A549 (cell line): ENCODE measurements at regions not wholly inside any gene's neighbourhood (a gene's known extent, or its start where the extent isn't known, plus 50 kb on each side); places are given as distances from the start of the nearest gene placed in this dataset.

Source experiments
- ATAC-seq, 2 experiments: fragments of 200-7000 bp in 1 of 2; fragments of >200 bp in 1 of 2; cut with Nextera tagmentation in 1 of 2; cut with Tn5 transposase in 1 of 2; 3 replicates each; pipeline versions ENCODE4 v1.8.0 to v1.9.1; 2018 to 2020; ENCODE audit warnings: mild to moderate bottlenecking in 1 of 2, moderate library complexity in 1 of 2
- CTCF ChIA-PET: fragments of 300-600 bp; sonication (Branson Sonifier 250); formaldehyde crosslinking; extraction: SDS; loops from one replicate; lab custom pipeline; 2021; ENCODE audit warnings: antibody characterized with exemption, inconsistent platforms; lab: Yijun Ruan, JAX
- POLR2A ChIA-PET: fragments of 350-600 bp; formaldehyde crosslinking; extraction: SDS; loops from one replicate; lab custom pipeline; 2021; ENCODE audit warnings: antibody characterized with exemption, inconsistent platforms; lab: Yijun Ruan, JAX
- DNase-seq, 2 experiments: peaks; one replicate each; pipeline versions ENCODE4 v3.0.0 to v3.0.0-alpha.2; 2011 to 2016; ENCODE audit warnings: low read depth in 1 of 2, low spot score in 1 of 2
- FAIRE-seq: peaks from 2 replicates; lab custom pipeline; 2011; peaks lifted over from hg19 to GRCh38; lab: Jason Lieb, UNC
- H3K27ac ChIP-seq, 2 experiments: fragments of >200 bp; sonication (Bioruptor Twin); formaldehyde crosslinking; 3 replicates each; pipeline ENCODE4 v1.5.1; 2016 to 2017
- H3K4me1 ChIP-seq: fragments of >200 bp; sonication (Bioruptor Twin); formaldehyde crosslinking; 3 replicates; pipeline ENCODE4 v1.6.1; 2016
- H3K4me2 ChIP-seq: fragments of >200 bp; sonication (Bioruptor Twin); formaldehyde crosslinking; 3 replicates; pipeline ENCODE4 v1.6.1; 2016
- H3K4me3 ChIP-seq: fragments of >200 bp; sonication (Bioruptor Twin); formaldehyde crosslinking; 3 replicates; pipeline ENCODE4 v1.5.1; 2016
- H3K9me3 ChIP-seq: fragments of >200 bp; sonication (Bioruptor Twin); formaldehyde crosslinking; 3 replicates; pipeline ENCODE4 v1.6.1; 2016
- ATOH8 ChIP-seq: fragments of 250-450 bp; sonication (Bioruptor Pico); IDR thresholded peaks from 2 replicates; pipeline ENCODE4 v1.5.0; 2020; ENCODE audit warnings: low read depth, mild to moderate bottlenecking, moderate library complexity
- CBX8 ChIP-seq: fragments of 200-600 bp; sonication (generic); IDR thresholded peaks from 2 replicates; pipeline ENCODE4 v1.6.1; 2016
- CEBPB ChIP-seq, 2 experiments: fragments of >200 bp in 1 of 2; sonication (Bioruptor Twin) in 1 of 2; formaldehyde crosslinking in 1 of 2; IDR thresholded peaks; 2 replicates each; pipeline ENCODE4 v1.6.1; 2012 to 2016
- CTCF ChIP-seq: fragments of >200 bp; sonication (Bioruptor Twin); formaldehyde crosslinking; IDR thresholded peaks from 3 replicates; pipeline ENCODE4 v1.5.1; 2016
- EHMT2 ChIP-seq: fragments of 200-600 bp; sonication (generic); IDR thresholded peaks from 2 replicates; pipeline ENCODE4 v1.6.1; 2016; ENCODE audit warnings: antibody characterized with exemption, low read depth, mild to moderate bottlenecking, moderate library complexity
- ESRRA ChIP-seq: fragments of 150-350 bp; IDR thresholded peaks from 2 replicates; pipeline ENCODE4 v1.6.1; 2014; ENCODE audit warnings: mild to moderate bottlenecking, low read length, borderline replicate concordance
- GATA3 ChIP-seq: IDR thresholded peaks from 2 replicates; pipeline ENCODE4 v1.6.1; 2012; ENCODE audit warnings: borderline replicate concordance
- HDAC2 ChIP-seq: fragments of 200-600 bp; sonication (generic); IDR thresholded peaks from 2 replicates; pipeline ENCODE4 v1.6.1; 2016
- HES2 ChIP-seq: fragments of >200 bp; sonication (Bioruptor Twin); formaldehyde crosslinking; IDR thresholded peaks from 2 replicates; pipeline ENCODE4 v1.6.1; 2016
- HEYL ChIP-seq: fragments of 250-450 bp; sonication (Bioruptor Pico); IDR thresholded peaks from 2 replicates; pipeline ENCODE4 v1.8.0; 2021; ENCODE audit warnings: mild to moderate bottlenecking, moderate library complexity
- HOXA7 ChIP-seq: fragments of 250-450 bp; sonication (Bioruptor Pico); IDR thresholded peaks from 2 replicates; pipeline ENCODE4 v1.5.0; 2020; ENCODE audit warnings: mild to moderate bottlenecking, moderate library complexity
- HOXB5 ChIP-seq: fragments of 250-450 bp; sonication (Bioruptor Pico); IDR thresholded peaks from 2 replicates; pipeline ENCODE4 v1.5.0; 2020; ENCODE audit warnings: mild to moderate bottlenecking, moderate library complexity
- JUN ChIP-seq, 2 experiments: fragments of >200 bp; sonication (Bioruptor Twin); formaldehyde crosslinking; IDR thresholded peaks; 2 replicates in 1 of 2; 3 replicates in 1 of 2; pipeline ENCODE4 v1.6.1; 2016 to 2017
- MAZ ChIP-seq: fragments of 150-350 bp; IDR thresholded peaks from 2 replicates; pipeline ENCODE4 v1.6.1; 2014; ENCODE audit warnings: antibody characterized with exemption, low read depth, low read length, borderline replicate concordance
- NFE2L2 ChIP-seq: fragments of 150-350 bp; conservative IDR thresholded peaks from 2 replicates; pipeline ENCODE4 v1.6.1; 2014; ENCODE audit warnings: low read length
- POLR2AphosphoS2 ChIP-seq: conservative IDR thresholded peaks from 2 replicates; pipeline ENCODE4 v1.6.1; 2012; ENCODE audit warnings: low read length, improper control_type of control experiment, inconsistent platforms
- RAD21 ChIP-seq, 2 experiments: fragments of >200 bp in 1 of 2; sonication (Bioruptor Twin) in 1 of 2; formaldehyde crosslinking in 1 of 2; IDR thresholded peaks in 1 of 2; conservative IDR thresholded peaks in 1 of 2; 2 replicates in 1 of 2; 3 replicates in 1 of 2; pipeline ENCODE4 v1.6.1; 2012 to 2018; ENCODE audit warnings: inconsistent platforms in 1 of 2
- SMC3 ChIP-seq: fragments of >200 bp; sonication (Bioruptor Twin); formaldehyde crosslinking; IDR thresholded peaks from 3 replicates; pipeline ENCODE4 v1.6.1; 2018; ENCODE audit warnings: inconsistent platforms
- ZNF302 ChIP-seq: fragments of 250-450 bp; sonication (Bioruptor Pico); IDR thresholded peaks from 2 replicates; pipeline ENCODE4 v1.9.0; 2021; ENCODE audit warnings: inconsistent platforms, mild to moderate bottlenecking, moderate library complexity
- WGBS: methylation state at CpG from one replicate; pipeline ENCODE4 v1.1.6; 2017; ENCODE audit errors: missing lambda C conversion rate; 5-methylcytosine and 5-hydroxymethylcytosine counted together

- WGBS: 76% methylated on average over 2 of the region's 2 CpGs
- Histone ChIP-seq H3K4me3 (no peak overlapping the region), H3K9me3 (peaks cover 5% of the 10 kb centered on the region; the same call in 1 of the 3 replicates), H3K4me1 (0 out of 3 replicates have a peak, but pooled peaks cover 4% of the 10 kb centered on the region), H3K27ac (no peak overlapping the region), H3K4me2 (no peak overlapping the region)
- TF ChIP-seq CBX8 (no peak), SMC3 (no peak), JUN (IDR thresholded peaks at IDR 0.05) (no peak), EHMT2 (no peak), ZNF302 (no peak), NFE2L2 (no peak), ATOH8 (no peak), MAZ (no peak), HES2 (no peak), HEYL (CRISPR knock-in tag) (no peak), CTCF (no peak)
- POLR2A ChIA-PET: no interaction called here
- CTCF ChIA-PET: interaction anchor here (0.8 kb wide), 1 partner anchor 37 kb away, joined by 3 read pairs; no protein-coding TSS in a partner anchor
- no peak for DNase-seq
- peak; percentile 83 for FAIRE-seq
- ATAC-seq: no peak
Measured at GRCh38 chr12:90173499-90174197, 465.0 kb upstream of the ATP2B1 start.

GRCh38 chr12:90172524-90172923 lies 463.9 kb upstream of the ATP2B1 start:
- FAIRE-seq: no peak
- 0 out of 3 replicates have a peak, but pooled peaks cover 4% of the 10 kb centered on the region for H3K4me1 ChIP-seq
- peaks cover 4% of the 10 kb centered on the region; the same call in 1 of the 3 replicates for H3K9me3 ChIP-seq
- no peak for TF ChIP-seq HDAC2
- peak; percentile 57 to 82; a peak in 3 of 4 replicates for TF ChIP-seq CEBPB (IDR thresholded peaks at IDR 0.05)
- no peak for TF ChIP-seq RAD21 (conservative IDR thresholded peaks at IDR 0.05 in 1 of 2, IDR thresholded peaks at IDR 0.05 in 1 of 2)
- TF ChIP-seq ESRRA: no peak
- TF ChIP-seq HOXB5 (CRISPR knock-in tag): no peak
- H3K27ac ChIP-seq: no peak overlapping the region
- WGBS: 65% methylated on average over 3 of the region's 3 CpGs
- ATAC-seq: no peak
- CTCF ChIA-PET: no interaction called here
- no peak overlapping the region for H3K4me2 ChIP-seq
- DNase-seq: no peak
- no peak overlapping the region for H3K4me3 ChIP-seq
- POLR2A ChIA-PET: no interaction called here

GRCh38 chr12:90170740-90171139 lies 462.1 kb upstream of the ATP2B1 start:
- WGBS: 63% methylated on average over 1 of the region's 1 CpG
- TF ChIP-seq HOXA7 (CRISPR knock-in tag): no peak
- no peak for TF ChIP-seq POLR2AphosphoS2
- no peak for TF ChIP-seq GATA3
- CTCF ChIA-PET: interaction anchor here (0.8 kb wide), 1 partner anchor 450 kb away, joined by 3 read pairs; no protein-coding TSS in a partner anchor

More at GRCh38 chr12:90170740-90171139, 462.1 kb upstream of the ATP2B1 start:
- no peak overlapping the region for H3K27ac ChIP-seq
- H3K9me3 ChIP-seq: no peaks in the 10 kb centered on the region
- ATAC-seq: no peak
- no peak for FAIRE-seq
- H3K4me2 ChIP-seq: no peak overlapping the region
- POLR2A ChIA-PET: no interaction called here
- H3K4me3 ChIP-seq: no peak overlapping the region
- no peak for DNase-seq
- 0 out of 3 replicates have a peak, but pooled peaks cover 4% of the 10 kb centered on the region for H3K4me1 ChIP-seq
